ENCODE measurements at regions not wholly inside any gene's neighbourhood (a gene's known extent, or its start where the extent isn't known, plus 50 kb on each side); places are given as distances from the start of the nearest gene placed in this dataset.

DNA sequence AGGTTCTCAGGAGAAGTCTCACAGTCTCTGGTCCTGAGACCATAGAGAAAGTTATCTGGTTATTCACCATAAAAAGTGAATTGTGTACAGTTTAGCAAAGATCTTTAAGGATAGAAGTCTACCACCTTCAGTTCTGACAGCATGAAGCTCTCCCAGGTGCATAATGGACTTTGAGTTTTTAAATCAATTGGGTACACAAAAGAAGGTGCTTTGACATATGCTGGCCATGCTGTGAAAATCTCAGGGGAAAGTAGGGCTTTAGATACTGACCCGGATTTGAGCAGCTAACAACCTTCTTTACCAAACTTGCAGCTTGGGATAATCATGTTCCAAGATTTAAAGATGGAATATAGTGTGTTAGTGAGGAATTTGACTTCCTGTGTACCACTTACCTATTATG lies 264.2 kb downstream of the ZSWIM6 start:
- DNase-seq, result no peak

DNA sequence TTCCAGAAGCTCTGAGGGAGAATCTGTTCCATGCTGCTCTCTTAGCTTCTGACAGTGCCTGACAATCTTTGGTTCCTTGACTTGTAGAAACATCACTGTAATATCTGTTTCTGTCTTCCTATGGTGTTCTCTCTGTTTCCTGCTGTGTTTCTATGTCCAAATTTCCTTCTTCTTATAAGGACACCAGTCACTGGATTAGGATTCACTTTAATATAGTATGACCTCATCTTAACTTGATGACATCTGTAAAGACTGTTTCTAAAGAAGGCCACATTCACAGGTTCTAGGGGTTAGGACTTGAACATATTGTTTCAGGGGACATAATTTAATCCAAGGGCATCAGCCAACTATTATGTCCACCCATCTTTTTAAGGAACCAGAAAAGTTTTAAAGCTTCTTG lies 265.6 kb downstream of the ZSWIM6 start:
- DNase-seq, result no peak

DNA sequence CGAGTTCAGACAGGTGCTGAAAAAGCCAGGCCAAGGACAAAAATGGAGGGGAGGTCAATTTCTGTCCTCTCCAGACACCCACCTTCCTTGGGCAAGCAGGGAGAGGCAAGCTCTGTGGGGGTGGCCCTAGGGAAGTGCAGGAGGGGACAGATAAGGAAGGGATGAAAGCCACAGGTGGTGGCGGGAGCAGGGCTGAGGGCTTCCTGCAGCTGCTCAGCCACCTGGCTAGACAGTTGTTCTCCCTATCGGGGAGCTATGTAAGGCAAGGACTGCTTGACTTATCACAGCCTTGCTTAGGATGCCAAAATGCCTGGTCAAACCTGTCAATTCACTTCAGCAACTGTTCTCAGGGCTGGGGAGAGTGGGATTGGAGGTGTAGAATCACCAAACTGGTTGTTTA lies 266.1 kb downstream of the ZSWIM6 start:
- DNase-seq, result no peak

DNA sequence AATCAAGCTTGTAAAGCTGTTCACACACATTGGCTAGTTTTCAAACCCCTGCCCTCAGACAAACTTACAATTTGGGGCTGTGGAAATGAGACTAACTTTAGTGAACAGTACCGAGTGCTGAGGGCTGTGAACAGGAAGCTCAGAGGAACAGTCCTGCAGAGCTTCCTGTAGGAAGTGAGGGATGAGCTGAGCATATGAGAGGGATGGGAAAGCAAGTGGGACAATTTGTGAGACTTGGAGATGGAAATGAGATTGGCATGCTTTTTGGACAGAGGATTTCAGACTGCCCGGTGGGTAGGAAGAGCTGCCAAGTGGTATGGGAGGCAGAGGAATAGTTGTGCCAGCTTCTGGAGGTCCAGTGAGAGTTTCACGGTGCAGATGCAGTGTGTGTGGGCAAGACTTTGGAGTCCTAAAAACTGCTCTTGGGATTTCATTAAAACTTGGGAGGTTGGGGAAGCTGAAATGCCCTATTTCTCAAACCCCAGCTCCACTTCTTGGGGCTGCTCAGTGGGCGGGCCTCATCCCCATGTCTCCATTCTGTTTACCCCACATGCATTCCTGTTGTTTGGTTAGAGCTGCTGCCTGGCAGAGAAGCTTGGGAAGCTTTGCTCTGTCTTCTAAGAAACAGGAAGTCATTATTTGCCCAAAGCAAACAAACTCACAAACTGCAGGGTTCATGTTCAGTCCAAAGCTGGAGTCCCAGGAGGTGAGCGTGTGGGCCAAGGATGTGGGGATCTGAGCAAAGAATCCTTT lies 267.5 kb downstream of the ZSWIM6 start:
- no peak for DNase-seq

DNA sequence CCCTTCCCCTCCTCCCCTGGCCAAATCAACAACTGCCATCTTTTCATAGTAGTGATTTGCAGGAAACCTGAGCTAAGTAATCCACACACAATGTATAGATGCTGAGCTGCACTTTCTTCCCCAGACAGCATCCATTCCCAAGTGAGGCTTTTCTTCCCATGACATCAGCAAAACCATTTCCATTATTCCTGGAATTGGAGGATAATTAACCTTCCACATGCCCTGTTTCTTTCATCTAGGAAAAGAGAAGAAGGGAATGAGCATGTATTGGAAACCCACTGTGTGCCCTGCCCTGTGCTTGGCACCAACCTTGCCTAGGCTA lies 268.0 kb downstream of the ZSWIM6 start:
- DNase-seq, result no peak

DNA sequence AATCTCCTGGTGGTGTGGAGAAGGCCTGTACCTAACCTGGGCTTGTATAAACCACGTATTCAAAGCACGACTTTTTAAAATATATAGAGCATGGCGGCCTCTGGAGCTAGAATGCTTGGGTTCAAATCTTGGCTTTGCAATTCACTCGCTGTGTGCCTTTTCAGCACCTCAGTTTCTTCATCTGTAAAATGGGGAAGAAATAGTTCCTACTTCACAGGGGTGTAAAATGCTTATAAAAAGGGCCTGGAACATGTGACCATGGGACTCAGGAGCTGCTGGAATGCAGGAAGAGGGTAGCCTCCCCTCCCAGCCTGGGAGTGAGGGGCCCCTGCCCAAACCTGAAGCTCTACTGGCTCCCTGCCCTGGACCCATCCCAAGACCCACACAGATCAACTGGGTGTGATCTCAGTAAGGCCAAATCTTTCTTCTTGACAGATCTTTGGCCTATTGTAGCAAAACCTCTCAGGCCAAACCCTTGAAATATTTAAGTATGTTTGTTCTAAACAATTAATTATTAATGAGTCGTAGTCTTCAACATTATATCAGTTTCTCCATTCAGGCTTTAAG lies 269.0 kb downstream of the ZSWIM6 start:
- no peak for DNase-seq

DNA sequence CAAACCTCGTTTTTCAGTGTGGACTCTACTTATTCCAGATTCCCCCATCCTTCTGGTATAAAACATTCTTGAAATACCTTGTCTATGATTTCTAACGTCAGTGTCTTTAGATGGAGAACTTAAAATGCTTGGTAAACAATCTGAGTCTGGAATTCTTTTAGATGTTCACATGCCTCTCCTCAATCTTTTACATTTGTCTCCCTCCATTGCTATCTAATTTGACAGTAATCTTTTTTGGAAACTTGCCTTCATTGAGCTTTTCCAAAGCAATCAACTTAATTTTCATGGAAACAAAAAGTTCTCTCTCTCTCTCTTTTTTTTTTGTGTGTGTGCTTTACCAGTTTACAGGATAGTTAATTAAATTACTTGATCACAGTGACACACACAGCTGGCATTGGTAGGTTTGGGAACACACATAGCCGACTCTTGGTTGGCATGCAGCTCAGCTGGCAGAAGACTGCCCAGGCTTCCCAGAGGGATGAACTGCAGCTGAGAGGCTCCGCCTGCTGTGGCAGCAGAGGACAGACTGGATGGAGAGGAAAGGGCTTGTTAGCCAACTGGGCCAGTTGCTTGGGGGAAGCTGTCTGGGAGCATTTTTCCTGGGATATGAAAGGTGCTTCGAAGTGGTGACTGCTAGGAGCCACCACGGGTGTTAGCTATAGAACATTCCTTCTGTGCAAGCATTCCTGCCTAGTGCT lies 271.3 kb downstream of the ZSWIM6 start:
- peak; percentile 73 to 86 for DNase-seq

DNA sequence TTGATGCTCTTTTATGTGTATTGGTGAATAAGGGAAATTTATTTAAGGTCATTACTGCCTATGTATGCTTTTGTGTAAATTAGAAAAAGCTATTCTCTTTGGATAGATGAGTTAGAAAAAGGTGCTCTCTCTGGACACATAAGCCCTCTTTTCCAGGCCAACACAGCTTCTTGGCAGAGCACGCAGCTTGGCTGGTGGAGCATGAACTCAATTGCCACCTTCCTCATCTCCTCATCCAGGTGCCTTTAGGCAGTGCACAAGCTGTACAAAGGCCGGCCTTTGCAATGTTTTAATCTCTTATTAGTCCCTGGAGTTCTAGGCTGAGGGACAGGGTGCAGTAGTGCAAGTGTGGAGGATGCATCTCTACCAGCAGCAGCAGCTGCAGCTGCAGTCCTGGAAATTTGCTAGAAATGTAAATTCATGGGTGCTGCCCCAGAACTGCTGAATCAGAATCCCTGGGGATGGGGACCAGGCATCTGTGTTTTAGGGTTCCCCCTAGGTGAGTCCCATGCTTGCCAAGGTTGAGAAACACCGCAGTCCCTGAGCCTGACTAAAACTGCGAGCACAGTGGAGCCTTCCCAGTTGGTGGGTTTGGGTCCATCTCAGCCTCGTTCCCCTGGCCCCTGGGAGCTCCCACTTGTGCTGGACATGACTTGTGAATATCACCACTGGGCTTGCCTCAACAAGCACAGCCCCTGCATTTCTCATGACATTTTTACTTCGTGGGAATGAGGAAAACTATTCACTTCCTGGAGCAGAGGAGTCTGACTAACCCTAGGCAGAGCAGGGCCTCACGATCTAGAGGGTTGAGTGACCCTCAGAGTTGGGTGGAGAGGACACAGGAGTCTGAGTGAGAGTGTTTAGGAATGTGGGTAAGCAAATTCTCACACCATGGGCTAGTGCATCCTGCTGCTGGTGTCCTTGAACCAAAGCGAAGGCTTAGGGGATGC lies 272.3 kb downstream of the ZSWIM6 start:
- DNase-seq, result no peak

DNA sequence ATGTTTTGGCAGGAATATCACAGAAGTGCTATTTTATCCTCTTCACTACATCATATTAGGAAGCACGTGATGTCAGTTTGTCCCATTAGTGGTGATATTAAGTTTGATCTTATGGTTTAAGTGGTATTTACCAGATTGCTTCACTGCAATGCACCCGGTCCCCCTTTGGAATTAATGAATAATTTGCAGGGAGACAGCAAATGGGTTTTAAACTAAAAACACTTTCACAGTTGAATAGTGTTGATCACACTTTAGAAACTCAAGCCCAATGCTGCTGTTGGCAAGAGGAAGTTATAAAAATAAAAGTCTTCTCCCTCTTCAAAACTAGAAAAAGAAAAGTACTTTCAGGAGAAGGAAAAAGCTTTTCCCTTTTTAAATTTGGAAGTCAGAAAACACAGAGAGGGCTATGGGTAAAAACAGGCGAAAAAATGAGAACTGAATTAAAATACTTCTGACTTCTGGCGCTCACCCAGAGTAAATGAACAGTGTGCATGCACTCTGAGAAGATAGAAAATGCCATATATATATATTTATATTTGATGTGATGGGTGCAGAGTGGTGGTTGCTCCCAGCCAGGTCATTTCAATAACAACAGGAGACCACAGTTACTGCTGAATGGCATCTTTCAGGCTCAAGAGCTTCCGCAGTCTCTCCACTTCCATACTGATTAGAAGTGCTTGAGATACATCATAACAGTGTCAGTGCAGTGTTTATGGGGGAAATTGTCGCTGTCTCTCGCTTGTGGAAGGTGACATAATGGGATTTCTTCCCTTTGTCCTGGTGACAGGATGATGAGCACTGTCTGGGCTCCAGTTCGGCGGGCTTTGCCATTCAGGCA lies 278.0 kb downstream of the ZSWIM6 start:
- no peak for DNase-seq

DNA sequence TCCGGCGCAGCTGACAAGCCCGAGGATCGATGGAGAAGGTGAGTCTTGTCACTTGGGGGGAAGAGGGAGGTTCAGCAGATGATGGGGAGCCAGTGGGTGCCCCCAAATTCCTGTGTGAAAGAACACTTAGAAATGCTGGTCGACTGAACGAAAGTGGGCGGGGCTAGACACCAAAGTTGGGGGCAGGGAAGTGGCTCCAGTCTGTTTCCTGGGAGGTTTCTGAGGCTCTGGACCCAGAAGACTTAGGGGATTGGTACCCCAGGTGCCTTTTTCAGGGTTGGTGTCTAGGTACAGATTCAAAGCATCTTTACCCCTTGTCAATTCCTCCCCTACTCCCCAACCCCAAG lies 278.6 kb downstream of the ZSWIM6 start:
- no peak for DNase-seq

DNA sequence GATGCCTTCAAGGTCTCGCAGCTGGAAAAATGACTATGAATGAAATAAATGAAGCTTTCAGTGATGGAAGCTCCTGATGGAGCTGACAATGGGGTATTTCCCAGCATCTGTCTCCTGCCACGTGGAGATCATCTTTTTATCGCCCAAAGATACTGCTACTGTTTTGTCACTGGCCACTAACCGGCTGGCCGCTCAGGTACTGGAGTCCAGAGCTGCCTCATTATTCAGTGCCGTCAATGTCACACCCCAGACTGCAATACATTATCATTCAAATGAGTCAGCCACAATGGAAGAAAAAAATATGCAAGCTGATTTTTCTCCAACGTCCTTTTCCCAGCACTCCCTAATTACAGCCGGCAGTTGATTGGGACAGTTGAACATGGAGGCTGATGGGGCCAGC lies 280.4 kb downstream of the ZSWIM6 start:
- no peak for DNase-seq

DNA sequence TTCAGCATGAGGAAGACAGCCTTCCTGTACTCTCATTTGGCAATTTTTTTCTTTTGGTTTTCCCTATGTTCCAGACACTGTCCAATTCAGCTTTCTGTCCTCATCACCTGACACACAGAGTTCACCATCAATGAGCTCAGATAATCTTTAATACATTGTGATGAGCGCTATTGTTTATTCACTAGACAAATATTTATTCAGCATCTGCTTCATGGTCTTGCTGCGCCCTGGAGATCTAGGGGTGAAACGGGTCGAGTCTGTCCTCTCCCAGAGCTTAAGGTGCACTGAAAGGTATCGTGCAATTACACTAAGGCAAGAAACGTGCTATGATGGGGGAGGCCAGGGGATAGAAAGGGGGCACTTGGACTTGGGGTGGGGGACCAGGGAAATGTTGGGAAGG lies 281.6 kb downstream of the ZSWIM6 start:
- no peak for DNase-seq

DNA sequence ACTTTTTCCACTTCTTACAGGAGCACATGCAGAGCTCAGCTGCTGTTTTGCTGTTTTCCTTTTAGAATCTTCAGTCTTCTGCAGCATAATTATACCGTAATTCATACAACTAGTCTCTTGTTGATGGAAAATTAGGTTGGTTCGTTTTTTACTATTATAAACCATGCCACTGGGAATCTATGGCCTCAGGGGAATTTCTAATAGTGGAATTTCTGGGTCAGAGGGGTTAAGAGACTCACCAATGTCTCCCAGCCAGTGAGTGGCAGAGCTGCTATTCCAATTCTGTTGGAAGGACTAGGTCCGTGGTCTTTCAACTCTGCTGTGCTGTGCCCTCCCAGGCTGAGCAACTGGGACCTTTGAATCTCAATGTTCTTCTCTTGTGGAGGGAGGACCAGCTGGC lies 282.5 kb downstream of the ZSWIM6 start:
- DNase-seq, result no peak

DNA sequence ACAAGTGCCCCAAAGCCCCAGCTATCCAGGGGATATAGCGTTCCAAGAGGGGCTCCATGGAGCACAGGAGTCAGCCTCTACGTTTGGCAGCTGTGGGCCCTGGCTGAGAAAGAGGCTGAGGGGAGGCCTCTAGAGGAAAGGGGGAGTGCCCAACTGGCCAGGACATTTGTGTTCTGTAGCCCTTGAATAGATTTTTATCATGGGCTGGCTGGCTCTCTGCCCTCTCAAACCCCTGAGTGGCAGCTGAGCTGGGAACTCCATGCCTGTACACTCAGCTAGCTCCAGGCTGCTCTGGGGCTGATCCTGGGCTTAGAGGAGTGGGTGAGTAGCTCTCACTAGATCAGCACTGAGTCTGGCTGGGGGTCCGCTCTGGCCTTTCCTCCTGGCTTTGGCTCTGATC lies 285.0 kb downstream of the ZSWIM6 start:
- DNase-seq, result peak in 1 of 2 donors; percentile 21

DNA sequence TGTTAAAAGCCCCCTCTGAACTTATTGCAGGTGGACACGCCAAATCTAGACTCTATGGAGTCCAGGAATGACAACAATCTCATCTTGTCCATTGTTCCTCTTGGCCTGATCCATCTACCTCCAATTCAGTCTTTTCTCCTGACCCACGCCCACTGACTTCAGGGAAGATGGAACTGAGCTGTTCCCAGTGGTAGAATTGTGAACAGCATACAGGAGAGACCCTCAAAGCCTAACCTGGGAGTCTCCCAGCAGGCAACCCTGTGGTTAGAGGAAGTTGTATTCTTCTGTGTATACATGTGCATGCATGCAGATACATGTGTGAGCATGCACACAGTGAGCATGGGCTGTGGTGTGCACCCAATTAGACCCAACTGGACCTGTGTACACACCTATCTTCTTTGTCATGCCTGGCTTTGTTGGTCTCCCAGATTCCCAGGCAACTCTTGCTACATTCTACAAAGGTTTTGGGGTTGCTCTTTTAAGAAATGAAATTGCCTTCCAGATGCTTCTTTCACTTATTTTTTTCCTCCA lies 286.0 kb downstream of the ZSWIM6 start:
- DNase-seq, result no peak

DNA sequence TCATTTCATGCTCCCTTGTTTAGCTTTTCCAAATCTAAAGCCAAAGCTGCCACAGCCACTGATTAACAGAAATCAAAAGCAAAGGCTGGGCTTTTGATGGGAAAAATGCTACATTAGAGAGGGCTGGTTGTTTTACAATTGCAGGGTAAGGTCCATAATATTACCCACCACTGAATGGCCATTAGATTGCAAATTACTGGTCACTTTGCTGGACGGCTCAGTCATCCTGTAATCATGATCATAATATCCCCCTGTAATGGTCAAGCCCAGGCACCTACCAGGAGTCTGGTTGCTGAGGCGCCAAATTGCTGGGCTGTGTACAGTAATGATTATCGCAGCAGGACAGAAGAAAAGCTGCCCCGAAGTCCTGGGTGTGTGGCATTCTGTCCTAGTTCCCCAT lies 286.5 kb downstream of the ZSWIM6 start:
- no peak for DNase-seq

DNA sequence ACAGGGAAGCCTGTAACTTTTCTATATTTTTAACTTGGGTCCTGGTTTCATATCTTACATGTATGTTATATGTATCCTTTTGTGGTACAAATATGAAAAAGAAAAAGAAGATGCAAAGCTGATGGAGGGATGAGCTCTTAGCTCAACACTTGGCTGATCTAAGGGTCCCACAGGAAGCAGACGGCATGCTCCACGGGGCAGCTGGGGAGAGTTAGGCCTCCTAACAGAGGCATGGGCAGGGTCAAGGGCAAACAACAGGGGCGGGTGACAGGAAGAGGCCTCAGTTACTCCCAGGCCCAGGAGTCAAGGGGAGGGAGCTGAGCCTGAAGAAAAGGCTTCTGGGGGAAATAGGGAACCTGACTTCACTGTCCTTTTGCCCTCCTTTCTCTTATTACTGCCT lies 287.2 kb downstream of the ZSWIM6 start:
- DNase-seq, result no peak

DNA sequence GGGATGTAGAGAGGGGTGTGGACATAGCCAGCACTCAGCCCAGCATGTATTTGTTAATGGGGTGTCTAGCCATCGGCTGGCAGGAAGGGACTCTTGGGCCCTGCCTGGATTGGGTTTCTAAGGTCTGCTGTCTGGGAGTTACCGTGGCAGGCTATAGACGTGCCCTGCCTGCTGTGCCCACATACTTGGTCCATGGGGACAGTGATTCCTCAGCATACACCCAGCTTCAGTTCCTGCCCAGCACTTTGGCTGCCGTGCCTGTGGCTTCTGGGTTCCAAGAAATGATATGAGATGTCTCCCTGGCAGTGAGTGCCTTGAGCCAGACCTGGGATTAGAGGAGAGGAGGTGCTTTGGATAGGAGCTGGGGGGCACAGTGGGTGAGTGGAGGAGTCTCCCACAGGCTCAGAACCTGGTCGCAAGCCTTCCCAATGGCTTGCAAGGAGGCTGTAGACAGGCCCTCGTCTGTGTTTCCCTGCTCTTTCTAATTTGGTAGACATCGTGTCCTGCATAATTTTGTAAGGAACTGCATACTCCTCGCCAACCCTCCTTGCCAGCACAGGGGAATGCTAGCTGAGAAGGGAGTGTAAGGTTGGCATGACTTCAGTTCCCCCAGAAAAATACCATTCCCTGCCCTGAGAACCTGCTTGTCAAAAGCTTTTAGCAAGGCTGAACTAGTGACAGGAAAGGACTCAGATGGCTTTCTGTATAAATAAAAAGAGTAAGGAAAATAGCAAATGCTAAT lies 287.9 kb downstream of the ZSWIM6 start:
- DNase-seq, result peak in 1 of 2 donors; percentile 55

DNA sequence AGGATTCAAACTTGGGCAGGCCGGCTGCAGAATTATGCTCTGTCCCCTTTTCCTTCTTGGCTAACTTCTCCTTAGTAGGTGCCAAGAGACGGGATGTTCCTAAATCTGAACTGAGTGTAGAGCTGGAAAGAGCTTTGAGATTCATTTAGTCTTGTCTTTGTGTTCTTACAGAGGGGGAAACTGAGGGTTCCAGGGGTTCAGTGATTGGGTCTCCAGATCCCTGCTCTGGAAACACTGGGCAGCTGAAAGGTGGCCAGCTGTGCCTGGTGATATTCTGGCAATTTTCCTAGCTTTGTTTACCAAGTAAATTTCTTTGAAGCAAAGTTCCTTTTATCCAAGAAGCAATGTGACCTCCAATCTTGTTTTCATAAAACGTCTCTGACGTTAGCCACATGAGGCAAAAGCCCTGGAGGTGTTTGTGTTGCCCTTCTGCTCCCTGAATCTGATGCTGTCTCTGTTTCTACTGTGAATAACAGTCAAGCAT lies 288.7 kb downstream of the ZSWIM6 start:
- peak; percentile 61 to 76 for DNase-seq

DNA sequence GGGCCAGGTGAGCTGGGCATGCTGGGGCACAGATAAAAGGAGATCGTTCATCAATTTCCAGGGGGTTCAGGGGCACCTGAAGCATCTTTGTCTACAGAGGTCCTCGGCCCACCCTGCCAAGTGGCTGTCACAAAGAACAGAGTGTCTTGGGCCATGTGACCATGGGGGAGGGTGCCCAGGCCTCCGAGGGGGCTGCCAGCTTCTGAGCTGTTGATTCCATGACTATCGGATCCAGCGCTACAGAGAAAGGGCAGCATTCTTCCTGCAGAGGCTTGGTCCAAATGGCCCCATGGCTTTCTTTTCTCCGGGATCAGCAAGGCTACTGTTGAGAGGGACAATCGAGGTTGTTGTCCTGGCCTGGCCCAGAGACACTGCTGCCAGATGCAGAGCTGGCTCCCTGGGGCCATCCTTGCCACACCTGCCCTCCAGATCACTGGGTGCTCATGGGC lies 289.2 kb downstream of the ZSWIM6 start:
- peak; percentile 93 for DNase-seq

DNA sequence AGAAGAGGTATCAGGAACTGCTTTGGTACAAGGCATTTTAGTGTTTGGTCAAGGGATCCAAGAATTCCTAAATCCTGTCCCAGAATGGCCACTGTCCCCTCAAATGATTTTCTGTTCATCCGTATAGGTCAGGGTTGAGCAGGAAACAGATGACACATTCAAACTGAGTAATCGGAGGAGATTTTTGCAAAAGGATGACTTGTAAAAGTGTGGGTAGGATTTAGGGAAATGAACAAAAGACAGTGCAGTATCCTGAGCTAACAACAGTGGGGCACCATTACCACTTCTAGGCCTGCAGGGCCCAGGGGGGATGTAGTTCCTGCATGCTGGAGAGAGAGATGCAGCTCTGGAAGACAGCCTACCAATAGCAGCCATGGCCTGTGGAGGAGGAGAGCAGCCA lies 290.1 kb downstream of the ZSWIM6 start:
- DNase-seq, result no peak

Data from hippocampal formation (tissue), 2 donors.